Osteoblast (primary cell): ENCODE measurements at regions not wholly inside any gene's neighbourhood (a gene's known extent, or its start where the extent isn't known, plus 50 kb on each side); places are given as distances from the start of the nearest gene placed in this dataset.

Experiments
- DNase-seq: peaks from one replicate; pipeline ENCODE4 v3.0.0; 2011; ENCODE audit warnings: low spot score, mixed read lengths; ENCODE audit not compliant: insufficient read length; ENCODE audit errors: missing footprints
- H2AFZ ChIP-seq: 2 replicates; pipeline ENCODE4 v1.6.0; 2011; ENCODE audit warnings: mild to moderate bottlenecking, low read length
- H3K27ac ChIP-seq: 2 replicates; pipeline ENCODE4 v1.5.1; 2011; ENCODE audit warnings: mild to moderate bottlenecking, low read depth, low read length, moderate library complexity
- H3K27me3 ChIP-seq: 2 replicates; pipeline ENCODE4 v1.6.0; 2012; ENCODE audit warnings: mild to moderate bottlenecking, control low read depth, inconsistent platforms, low read length, moderate library complexity; ENCODE audit not compliant: insufficient read depth
- H3K36me3 ChIP-seq: 2 replicates; pipeline ENCODE4 v1.5.1; 2011; ENCODE audit warnings: mild to moderate bottlenecking, low read length, control low read depth, moderate library complexity; ENCODE audit not compliant: insufficient read depth
- H3K4me1 ChIP-seq: 2 replicates; pipeline ENCODE4 v1.5.1; 2011; ENCODE audit warnings: mild to moderate bottlenecking, low read length, control low read depth, moderate library complexity; ENCODE audit not compliant: insufficient read depth
- H3K4me2 ChIP-seq: 2 replicates; pipeline ENCODE4 v1.6.0; 2011; ENCODE audit warnings: mild to moderate bottlenecking, low read length; ENCODE audit not compliant: insufficient read depth
- H3K4me3 ChIP-seq: fragments of 200-600 bp; sonication (generic); 3 replicates; pipeline ENCODE4 v1.5.1; 2012; ENCODE audit warnings: mild to moderate bottlenecking, low read length, inconsistent platforms; ENCODE audit not compliant: insufficient read depth
- H3K79me2 ChIP-seq: 2 replicates; pipeline ENCODE4 v1.6.0; 2012; ENCODE audit warnings: mild to moderate bottlenecking, low read length, control low read depth, inconsistent platforms; ENCODE audit not compliant: insufficient read depth
- H3K9me3 ChIP-seq: 2 replicates; pipeline ENCODE4 v1.5.1; 2011; ENCODE audit warnings: low read depth, low read length, control low read depth
- H4K20me1 ChIP-seq: 2 replicates; pipeline ENCODE4 v1.6.0; 2012; ENCODE audit warnings: mild to moderate bottlenecking, low read length, control low read depth; ENCODE audit not compliant: insufficient read depth
- TF ChIP-seq, protein P1 (sequence below): IDR thresholded peaks from 2 replicates; pipeline ENCODE4 v1.5.1; 2011; ENCODE audit warnings: mild to moderate bottlenecking, low read depth, low read length, moderate library complexity; ENCODE audit errors: extremely low read depth

DNA sequence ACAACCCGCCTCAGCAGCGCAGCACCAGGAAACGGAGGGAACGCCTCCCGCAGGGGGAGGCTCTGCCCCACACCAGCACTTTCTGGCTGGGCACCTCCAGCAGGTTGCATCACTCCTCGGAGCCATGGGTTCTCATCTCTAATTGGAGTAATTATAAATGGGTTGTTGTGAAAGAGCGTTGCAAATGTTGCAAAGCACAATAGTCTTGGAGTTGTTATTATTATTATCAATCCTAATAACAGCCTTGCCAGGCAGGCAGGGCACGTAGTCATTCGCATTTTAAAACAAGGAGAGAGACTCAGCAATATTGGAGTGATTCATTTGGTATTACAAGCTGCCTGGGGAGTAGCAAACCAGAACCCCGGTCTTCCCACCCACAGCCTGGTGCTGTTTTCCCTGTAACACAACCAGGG, 108.6 kb upstream of the GJB6 start:
- Histone ChIP-seq H3K4me3 (peak overlapping the region; percentile 38), H4K20me1 (no peaks in the 10 kb centered on the region), H3K4me1 (peaks cover 14% of the 10 kb centered on the region), H3K27ac (no peak overlapping the region), H3K27me3 (peaks cover 20% of the 10 kb centered on the region), H2AFZ (peak overlapping the region; percentile 65), H3K9me3 (no peaks in the 10 kb centered on the region), H3K4me2 (peak overlapping the region; percentile 51), H3K36me3 (no peaks in the 10 kb centered on the region), H3K79me2 (no peaks in the 10 kb centered on the region)
- TF ChIP-seq, protein P1, sequence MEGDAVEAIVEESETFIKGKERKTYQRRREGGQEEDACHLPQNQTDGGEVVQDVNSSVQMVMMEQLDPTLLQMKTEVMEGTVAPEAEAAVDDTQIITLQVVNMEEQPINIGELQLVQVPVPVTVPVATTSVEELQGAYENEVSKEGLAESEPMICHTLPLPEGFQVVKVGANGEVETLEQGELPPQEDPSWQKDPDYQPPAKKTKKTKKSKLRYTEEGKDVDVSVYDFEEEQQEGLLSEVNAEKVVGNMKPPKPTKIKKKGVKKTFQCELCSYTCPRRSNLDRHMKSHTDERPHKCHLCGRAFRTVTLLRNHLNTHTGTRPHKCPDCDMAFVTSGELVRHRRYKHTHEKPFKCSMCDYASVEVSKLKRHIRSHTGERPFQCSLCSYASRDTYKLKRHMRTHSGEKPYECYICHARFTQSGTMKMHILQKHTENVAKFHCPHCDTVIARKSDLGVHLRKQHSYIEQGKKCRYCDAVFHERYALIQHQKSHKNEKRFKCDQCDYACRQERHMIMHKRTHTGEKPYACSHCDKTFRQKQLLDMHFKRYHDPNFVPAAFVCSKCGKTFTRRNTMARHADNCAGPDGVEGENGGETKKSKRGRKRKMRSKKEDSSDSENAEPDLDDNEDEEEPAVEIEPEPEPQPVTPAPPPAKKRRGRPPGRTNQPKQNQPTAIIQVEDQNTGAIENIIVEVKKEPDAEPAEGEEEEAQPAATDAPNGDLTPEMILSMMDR = no peak
- peak; percentile 94 for DNase-seq

DNA sequence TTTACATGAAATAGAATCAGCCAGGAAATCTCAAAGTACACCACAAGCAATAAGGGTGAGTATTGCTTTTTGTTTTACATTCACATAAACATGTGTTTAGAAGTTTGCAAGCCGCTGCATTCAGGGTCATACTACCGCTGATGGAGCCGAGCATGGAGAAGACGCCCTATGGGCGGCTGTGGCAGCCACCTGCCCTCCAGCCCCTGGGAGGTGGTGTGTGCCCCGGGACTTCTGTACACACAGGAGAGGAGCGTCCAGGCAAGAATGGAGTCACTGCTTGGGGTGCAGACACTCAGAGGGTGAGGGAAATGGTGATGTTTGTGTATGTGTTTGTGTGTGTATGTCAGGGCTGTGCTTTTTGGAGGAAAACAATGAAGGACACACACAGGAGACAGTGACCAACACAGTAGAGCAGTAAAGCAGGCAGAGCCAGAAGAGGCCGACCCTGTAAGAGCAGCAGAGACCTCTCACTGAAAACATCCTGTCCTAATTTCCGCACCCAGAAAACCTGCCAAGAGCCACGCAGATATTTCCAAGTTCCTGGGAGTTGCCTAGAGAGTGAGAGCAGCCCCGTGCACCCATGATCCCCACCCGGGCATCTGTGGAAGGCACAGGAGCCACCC, 108.1 kb upstream of the GJB6 start:
- peak overlapping the region; percentile 51 for H3K4me2 ChIP-seq
- H2AFZ ChIP-seq = peak overlapping the region; percentile 65
- peaks cover 14% of the 10 kb centered on the region for H3K27me3 ChIP-seq

DNA sequence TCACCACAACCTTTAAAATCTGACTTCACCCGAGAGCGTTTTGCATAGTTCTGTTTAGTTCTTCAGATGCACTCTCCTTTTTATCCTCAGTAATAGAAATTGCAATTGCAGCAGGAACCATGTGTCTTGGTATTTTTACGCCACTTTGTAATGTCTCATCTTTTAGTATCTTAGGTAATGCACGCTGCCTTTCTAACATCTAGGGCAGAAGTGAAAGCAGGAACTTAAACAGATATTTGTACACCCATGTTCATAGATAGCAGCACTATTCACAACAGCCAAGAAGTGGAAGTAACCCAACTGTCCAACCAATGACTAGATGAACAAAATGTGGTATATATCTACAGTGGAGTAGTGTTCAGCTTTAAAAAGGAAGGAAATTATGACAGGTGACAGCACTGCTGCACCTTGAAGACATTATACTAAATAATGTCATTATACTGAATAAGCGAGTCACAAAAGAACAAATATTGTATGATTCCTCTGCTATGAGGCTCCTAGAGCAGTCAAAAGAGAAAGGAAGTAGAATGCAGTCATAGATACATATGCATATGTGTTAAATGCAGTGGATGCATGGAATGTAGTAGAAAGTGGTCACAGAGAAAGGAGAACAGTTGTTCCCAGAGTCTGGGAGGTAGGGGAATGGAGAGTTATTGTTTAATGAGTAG, 105.9 kb upstream of the GJB6 start:
- Histone ChIP-seq H3K4me2 (no peak overlapping the region), H3K9me3 (no peaks in the 10 kb centered on the region), H3K79me2 (no peaks in the 10 kb centered on the region), H4K20me1 (no peaks in the 10 kb centered on the region), H3K27ac (no peak overlapping the region), H3K36me3 (no peaks in the 10 kb centered on the region), H2AFZ (no peak overlapping the region), H3K4me1 (peaks cover 14% of the 10 kb centered on the region), H3K27me3 (peaks cover 17% of the 10 kb centered on the region), H3K4me3 (no peak overlapping the region)
- TF ChIP-seq, protein P1 = no peak
- no peak for DNase-seq

More for the DNA sequence above, 108.1 kb upstream of the GJB6 start:
- TF ChIP-seq, protein P1 = no peak
- no peak overlapping the region for H3K27ac ChIP-seq
- peaks cover 14% of the 10 kb centered on the region for H3K4me1 ChIP-seq
- H3K4me3 ChIP-seq = peak overlapping the region; percentile 38
- no peaks in the 10 kb centered on the region for H3K36me3 ChIP-seq
- DNase-seq = no peak
- H3K9me3 ChIP-seq = no peaks in the 10 kb centered on the region
- no peaks in the 10 kb centered on the region for H4K20me1 ChIP-seq
- no peaks in the 10 kb centered on the region for H3K79me2 ChIP-seq

DNA sequence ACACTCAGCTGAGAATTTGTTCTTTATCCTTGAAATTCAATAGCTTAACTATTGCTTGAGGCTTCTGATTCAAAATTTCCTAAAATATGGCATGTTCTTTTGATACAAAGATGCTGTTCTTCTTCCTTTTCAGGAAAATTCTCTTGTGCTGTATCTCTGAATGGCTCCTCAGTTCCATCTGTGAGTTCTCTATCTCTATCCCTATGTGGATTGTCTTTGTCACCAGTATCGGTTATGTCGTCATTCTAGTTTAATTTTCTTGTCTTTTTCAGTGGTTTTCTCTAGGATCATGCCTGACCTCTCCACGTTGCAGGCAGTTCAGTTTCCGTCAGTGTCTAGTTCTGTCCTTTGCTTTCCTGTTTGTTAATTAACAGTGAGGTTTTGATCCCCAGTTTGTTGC, 104.6 kb upstream of the GJB6 start:
- Histone ChIP-seq H3K4me3 (no peak overlapping the region), H3K9me3 (no peaks in the 10 kb centered on the region), H3K27ac (no peak overlapping the region), H3K79me2 (no peaks in the 10 kb centered on the region), H3K36me3 (no peaks in the 10 kb centered on the region), H4K20me1 (no peaks in the 10 kb centered on the region), H2AFZ (no peak overlapping the region), H3K4me1 (peaks cover 17% of the 10 kb centered on the region), H3K4me2 (no peak overlapping the region), H3K27me3 (peaks cover 27% of the 10 kb centered on the region)
- DNase-seq = no peak
- TF ChIP-seq, protein P1 = no peak
